GM12865 (cell line): ENCODE measurements at regions not wholly inside any gene's neighbourhood (a gene's known extent, or its start where the extent isn't known, plus 50 kb on each side); places are given as distances from the start of the nearest gene placed in this dataset.

Experiments
- DNase-seq: peaks from one replicate; pipeline ENCODE4 v3.0.0; 2010; ENCODE audit warnings: low read depth
- H3K4me3 ChIP-seq: 2 replicates; pipeline ENCODE4 v1.5.1; 2011; ENCODE audit warnings: mild to moderate bottlenecking, low read depth, low read length, control low read depth
- TF ChIP-seq, protein P1 (sequence below): IDR thresholded peaks from 2 replicates; pipeline ENCODE4 v1.5.1; 2011; ENCODE audit warnings: low read length, control low read depth, low read depth, inconsistent platforms; ENCODE audit not compliant: insufficient read depth; ENCODE audit errors: missing control alignments

DNA sequence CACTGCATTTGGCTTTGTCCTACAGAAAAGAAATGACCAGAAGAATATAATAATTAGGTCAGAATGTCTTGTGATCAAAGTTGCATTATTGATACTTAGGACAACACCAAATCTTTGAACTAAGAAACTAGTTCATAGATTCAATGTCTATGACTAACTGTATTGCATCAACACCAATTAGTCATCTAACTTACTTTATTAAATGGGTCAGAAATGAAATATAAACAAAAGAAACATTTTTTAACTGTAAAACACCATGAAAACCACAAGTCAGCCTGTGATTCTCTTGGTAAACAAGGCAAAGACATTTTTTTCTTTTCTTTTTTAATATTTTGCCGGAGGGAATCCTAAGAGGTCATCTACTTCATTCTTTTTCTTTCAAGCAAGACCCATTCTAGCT lies 114.1 kb upstream of the HDDC2 start:
- TF ChIP-seq, protein P1, sequence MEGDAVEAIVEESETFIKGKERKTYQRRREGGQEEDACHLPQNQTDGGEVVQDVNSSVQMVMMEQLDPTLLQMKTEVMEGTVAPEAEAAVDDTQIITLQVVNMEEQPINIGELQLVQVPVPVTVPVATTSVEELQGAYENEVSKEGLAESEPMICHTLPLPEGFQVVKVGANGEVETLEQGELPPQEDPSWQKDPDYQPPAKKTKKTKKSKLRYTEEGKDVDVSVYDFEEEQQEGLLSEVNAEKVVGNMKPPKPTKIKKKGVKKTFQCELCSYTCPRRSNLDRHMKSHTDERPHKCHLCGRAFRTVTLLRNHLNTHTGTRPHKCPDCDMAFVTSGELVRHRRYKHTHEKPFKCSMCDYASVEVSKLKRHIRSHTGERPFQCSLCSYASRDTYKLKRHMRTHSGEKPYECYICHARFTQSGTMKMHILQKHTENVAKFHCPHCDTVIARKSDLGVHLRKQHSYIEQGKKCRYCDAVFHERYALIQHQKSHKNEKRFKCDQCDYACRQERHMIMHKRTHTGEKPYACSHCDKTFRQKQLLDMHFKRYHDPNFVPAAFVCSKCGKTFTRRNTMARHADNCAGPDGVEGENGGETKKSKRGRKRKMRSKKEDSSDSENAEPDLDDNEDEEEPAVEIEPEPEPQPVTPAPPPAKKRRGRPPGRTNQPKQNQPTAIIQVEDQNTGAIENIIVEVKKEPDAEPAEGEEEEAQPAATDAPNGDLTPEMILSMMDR, result no peak
- no peak for DNase-seq
- H3K4me3 ChIP-seq, result no peak overlapping the region

DNA sequence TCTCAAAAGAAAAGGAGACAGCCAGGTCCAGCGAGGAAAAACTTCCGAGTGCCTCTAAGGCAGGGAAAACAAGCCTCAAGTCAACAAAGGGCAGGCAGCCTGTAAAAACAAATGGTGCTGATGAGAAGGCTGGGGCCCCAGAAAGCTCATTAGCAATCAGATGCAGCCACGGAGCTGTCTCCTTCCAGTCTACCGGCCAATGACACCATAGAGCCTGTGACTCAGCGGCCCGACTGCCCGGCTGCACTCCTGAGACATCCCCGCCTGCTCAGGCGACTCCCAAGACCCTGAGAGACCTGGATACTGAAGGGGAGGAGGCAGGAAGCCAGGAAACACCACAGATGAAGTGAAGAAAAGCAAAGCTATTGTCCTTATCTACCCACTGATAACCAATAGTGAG lies 120.1 kb upstream of the HDDC2 start:
- no peak for DNase-seq
- TF ChIP-seq, protein P1, result no peak
- no peak overlapping the region for H3K4me3 ChIP-seq

DNA sequence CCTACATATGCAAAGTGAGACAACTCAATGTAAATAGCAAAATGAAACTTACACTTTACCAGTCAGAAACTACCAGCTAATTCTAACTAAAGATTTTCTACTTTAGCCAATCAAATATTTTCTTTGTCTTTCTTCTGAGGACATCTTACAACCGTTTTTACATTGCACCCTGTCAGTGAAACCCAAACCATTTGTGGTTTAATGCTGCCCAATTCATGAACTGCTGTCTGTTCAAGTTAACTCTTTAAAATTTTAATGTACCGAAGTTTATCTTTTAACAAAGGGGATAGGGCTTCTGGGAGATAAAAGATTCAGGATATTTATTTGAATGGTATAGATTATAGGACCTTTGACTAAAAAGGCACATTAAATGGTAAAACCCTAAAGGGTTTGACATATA lies 121.3 kb upstream of the HDDC2 start:
- TF ChIP-seq, protein P1, result no peak
- DNase-seq, result no peak
- no peak overlapping the region for H3K4me3 ChIP-seq

DNA sequence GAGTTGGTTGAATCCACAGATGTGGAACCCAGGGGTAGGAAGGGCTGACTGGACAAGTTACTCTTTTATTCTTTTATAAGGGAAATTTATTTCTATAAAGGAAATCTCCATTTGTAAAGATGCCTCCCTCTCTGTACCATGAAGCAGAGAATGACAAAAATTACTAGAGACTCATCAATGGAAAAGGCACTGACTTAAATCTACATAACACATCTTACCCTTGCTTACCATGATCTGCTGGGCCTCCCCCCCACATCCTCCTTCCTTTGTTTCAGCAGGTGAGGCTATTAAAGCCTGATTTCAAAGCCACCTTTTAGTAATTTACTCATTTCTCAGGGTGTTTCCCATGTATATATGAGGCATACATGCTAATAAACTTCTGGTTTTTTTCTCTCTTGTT lies 130.2 kb upstream of the HDDC2 start:
- TF ChIP-seq, protein P1, result no peak
- no peak overlapping the region for H3K4me3 ChIP-seq
- DNase-seq, result no peak

DNA sequence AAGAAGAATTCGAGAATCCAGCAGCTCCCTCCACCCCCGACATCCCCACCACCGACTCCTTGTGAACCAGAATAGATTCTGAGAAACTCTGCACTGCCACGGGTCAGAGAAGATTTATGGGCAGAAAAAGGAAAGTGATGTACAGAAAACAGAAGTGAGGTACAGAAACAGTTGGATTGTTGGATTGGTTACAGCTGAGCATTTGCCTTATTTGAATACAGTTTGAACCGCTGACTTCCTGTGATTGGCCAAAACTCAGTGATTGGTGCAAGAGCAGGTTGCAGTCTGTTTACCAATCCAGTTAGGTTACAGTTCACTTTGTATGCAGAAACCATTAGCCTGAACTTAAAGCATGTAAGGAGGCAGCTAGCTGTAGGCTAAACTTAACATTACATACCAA lies 131.2 kb upstream of the HDDC2 start:
- no peak overlapping the region for H3K4me3 ChIP-seq
- TF ChIP-seq, protein P1, result no peak
- peak; percentile 10 for DNase-seq

DNA sequence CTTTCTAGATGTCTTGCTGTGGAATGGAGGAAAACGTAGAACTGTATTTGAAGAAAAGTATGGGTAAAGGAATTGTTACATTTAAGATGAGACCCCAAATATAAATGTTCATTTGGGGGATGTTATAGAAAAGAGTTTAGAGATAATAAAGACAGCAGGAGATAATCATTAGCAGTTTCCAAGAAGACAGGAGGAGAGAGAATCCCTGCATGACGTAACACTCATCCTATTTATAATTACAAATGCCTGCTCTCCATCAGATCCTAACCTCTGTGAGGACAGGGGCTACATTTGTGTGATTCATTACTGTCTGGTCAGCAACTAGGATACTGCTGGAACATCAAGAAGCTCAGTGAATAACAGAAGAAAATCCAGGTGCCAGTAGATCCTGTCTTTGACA lies 133.0 kb upstream of the HDDC2 start:
- no peak overlapping the region for H3K4me3 ChIP-seq
- DNase-seq, result no peak
- TF ChIP-seq, protein P1, result no peak

DNA sequence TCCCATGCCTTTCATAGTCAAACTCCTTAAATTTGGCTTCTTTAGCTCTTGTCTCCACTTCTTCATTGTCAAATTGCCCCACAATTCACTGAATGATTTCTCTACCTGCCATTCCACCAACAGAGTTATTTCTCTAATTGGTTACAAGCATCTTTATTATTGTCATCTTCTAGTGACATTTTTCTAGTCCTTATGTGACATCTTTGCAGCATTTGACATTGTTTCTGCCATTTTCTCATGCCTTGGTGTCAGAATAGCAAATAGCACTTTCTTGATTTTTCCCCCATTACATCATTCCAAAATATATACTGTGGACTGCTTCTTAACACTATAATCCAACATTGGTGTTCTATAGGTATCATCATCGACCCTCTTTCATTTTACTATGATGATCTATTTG lies 137.7 kb upstream of the HDDC2 start:
- H3K4me3 ChIP-seq, result no peak overlapping the region
- TF ChIP-seq, protein P1, result no peak
- no peak for DNase-seq
